ENCODE measurements at regions not wholly inside any gene's neighbourhood (a gene's known extent, or its start where the extent isn't known, plus 50 kb on each side); places are given as distances from the start of the nearest gene placed in this dataset.

DNA sequence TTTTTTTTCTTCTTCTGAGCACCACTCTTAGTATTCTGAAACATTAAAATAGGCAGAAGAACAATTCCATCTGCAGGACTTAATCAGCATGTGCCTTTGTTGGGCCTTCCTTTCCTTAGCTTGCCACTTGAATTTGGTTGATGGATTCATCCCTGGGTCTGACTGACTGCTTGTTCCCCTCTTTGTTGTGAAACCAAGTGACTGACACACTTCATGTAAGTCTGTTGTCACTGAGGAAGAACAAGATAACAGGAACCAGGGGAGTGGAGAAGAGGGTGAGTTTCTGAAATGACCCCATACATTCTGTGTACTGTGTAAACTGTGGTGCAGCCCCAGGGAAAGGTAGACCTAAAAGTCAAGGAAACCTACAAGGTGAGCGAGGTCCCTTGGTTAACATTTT, 188.7 kb upstream of the TBC1D5 start:
- TF ChIP-seq POLR2AphosphoS5 (IDR thresholded peaks at IDR 0.05) = no peak
- no peak for TF ChIP-seq POLR2A (IDR thresholded peaks at IDR 0.05)
- TF ChIP-seq, protein P1, sequence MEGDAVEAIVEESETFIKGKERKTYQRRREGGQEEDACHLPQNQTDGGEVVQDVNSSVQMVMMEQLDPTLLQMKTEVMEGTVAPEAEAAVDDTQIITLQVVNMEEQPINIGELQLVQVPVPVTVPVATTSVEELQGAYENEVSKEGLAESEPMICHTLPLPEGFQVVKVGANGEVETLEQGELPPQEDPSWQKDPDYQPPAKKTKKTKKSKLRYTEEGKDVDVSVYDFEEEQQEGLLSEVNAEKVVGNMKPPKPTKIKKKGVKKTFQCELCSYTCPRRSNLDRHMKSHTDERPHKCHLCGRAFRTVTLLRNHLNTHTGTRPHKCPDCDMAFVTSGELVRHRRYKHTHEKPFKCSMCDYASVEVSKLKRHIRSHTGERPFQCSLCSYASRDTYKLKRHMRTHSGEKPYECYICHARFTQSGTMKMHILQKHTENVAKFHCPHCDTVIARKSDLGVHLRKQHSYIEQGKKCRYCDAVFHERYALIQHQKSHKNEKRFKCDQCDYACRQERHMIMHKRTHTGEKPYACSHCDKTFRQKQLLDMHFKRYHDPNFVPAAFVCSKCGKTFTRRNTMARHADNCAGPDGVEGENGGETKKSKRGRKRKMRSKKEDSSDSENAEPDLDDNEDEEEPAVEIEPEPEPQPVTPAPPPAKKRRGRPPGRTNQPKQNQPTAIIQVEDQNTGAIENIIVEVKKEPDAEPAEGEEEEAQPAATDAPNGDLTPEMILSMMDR (IDR thresholded peaks at IDR 0.05) = no peak
- H3K9me3 ChIP-seq = no peaks in the 10 kb centered on the region
- no peak overlapping the region for H3K27ac ChIP-seq
- ATAC-seq (ENCODE audit: low FRiP score in 2 of 2) = no peak
- H3K36me3 ChIP-seq = no peaks in the 10 kb centered on the region
- no peaks in the 10 kb centered on the region for H3K27me3 ChIP-seq
- WGBS, 2 donors = 93 to 97% methylated on average over 1 of the region's 1 CpG
- no peak overlapping the region for H3K4me3 ChIP-seq
- no peak for DNase-seq
- no peaks in the 10 kb centered on the region for H3K4me1 ChIP-seq

DNA sequence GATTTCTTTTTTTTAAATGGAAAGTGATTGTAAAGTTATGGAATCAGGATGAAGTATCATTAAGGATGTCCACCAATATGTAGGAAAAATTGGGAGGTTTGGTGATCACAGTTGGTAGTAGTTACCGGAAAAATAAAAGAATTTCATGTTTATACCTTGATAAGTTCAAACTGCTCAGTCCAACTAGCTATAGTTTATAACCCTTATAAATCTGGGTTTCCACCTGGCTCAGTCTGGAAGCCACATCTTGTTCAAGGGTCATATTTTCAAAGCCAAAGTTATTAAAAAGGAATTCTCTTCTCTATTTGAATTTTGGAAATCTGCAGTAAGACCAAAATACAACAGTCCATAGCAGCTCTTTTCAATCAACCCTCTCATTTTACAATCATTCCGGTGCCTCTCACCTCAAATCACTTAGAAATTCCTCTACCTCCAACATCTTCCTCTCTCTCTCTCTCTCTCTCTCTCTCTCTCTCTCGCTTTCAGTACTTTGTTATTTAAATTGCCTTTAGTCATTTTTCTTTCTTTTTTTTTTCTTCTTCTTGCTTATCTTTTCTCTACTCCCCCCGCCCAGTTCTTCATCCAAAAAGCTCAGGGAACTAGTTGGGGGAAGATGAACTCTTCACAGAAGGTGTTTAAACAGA, 186.2 kb upstream of the TBC1D5 start:
- H3K27ac ChIP-seq = no peak overlapping the region
- H3K27me3 ChIP-seq = no peaks in the 10 kb centered on the region
- no peak for DNase-seq
- H3K36me3 ChIP-seq = no peaks in the 10 kb centered on the region
- WGBS, 2 donors = 86 to 89% methylated on average over 4 of the region's 4 CpGs
- no peaks in the 10 kb centered on the region for H3K9me3 ChIP-seq
- H3K4me3 ChIP-seq = no peak overlapping the region
- ATAC-seq (ENCODE audit: low FRiP score in 2 of 2) = no peak
- H3K4me1 ChIP-seq = no peaks in the 10 kb centered on the region
- no peak for TF ChIP-seq POLR2A (IDR thresholded peaks at IDR 0.05)
- TF ChIP-seq, protein P1 (IDR thresholded peaks at IDR 0.05) = no peak

DNA sequence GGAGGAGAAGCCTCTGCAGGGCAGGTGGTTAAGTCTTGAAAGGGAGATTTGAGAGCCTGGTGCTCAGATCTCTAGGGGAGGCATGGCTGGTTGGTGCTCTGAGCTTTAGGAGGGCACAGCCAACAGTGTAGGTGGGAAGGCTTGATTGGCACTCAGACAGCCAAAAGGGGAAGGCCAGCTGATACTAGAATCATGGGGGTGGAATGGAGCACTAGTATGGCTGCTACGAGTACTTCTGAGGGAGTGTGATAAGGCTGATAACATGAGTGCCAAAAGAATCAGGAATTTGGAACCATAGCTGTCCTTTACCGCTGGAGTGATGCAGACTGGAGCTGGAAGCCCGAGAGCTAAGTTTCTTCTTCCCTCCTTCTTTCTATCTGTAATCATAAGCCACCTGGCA, 184.6 kb upstream of the TBC1D5 start:
- no peak for DNase-seq
- Histone ChIP-seq H3K9me3 (no peaks in the 10 kb centered on the region), H3K27me3 (no peaks in the 10 kb centered on the region), H3K36me3 (no peaks in the 10 kb centered on the region), H3K4me3 (no peak overlapping the region), H3K27ac (no peak overlapping the region), H3K4me1 (no peaks in the 10 kb centered on the region)
- TF ChIP-seq POLR2A (IDR thresholded peaks at IDR 0.05) (no peak), EP300 (IDR thresholded peaks at IDR 0.05) (no peak), POLR2AphosphoS5 (IDR thresholded peaks at IDR 0.05) (no peak)
- TF ChIP-seq, protein P1 (IDR thresholded peaks at IDR 0.05) = no peak
- WGBS, 2 donors = 84 to 94% methylated on average over 3 of the region's 3 CpGs
- no peak for ATAC-seq (ENCODE audit: low FRiP score in 2 of 2)

DNA sequence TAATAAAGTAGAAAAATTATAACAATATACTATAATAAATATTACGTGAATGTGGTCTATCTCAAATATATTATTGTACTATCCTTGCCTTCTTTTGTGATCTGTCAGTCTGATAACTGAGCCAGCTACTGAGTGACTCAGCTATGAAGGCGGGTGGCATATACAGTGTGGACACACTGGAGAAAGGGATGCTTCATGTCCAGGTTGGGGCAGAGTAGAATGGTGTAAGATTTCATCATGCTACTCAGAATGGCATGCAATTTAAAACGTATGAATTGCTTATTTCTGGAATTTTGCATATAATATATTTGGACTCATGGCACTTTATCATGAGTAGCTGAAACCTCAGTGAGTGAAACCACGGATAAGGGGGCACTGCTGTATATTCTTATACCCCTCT, 172.9 kb upstream of the TBC1D5 start:
- ATAC-seq (ENCODE audit: low FRiP score in 2 of 2) (no peak), DNase-seq (no peak)
- Histone ChIP-seq H3K27me3 (no peaks in the 10 kb centered on the region), H3K4me1 (no peaks in the 10 kb centered on the region), H3K9me3 (no peaks in the 10 kb centered on the region), H3K4me3 (no peak overlapping the region), H3K36me3 (no peaks in the 10 kb centered on the region), H3K27ac (no peak overlapping the region)
- WGBS, 2 donors = 77 to 82% methylated on average over 4 of the region's 4 CpGs
- no peak for TF ChIP-seq POLR2AphosphoS5 (IDR thresholded peaks at IDR 0.05)
- TF ChIP-seq EP300 (IDR thresholded peaks at IDR 0.05) = no peak

DNA sequence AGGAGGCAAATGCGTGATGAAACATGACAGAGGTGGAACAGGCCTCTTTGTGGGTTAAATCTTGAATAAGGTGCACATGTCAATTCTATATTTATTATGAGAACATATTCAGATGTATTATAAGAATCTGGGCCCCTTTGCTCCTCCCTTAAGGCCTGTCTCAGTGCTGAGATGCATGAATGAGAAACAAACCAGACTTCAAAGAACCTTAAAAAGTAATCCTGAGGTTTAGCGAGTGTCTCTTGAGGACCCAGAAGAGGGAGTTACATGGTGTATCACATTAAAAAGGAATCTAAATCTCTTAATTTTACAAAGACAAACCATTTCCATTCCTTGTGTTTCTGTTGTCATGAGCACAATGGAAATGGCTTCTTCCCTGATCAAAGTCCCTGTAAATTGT, 170.9 kb upstream of the TBC1D5 start:
- WGBS, 2 donors = 83 to 90% methylated on average over 2 of the region's 2 CpGs
- H3K36me3 ChIP-seq = no peaks in the 10 kb centered on the region

More for the DNA sequence above, 170.9 kb upstream of the TBC1D5 start:
- no peaks in the 10 kb centered on the region for H3K9me3 ChIP-seq
- no peak for ATAC-seq (ENCODE audit: low FRiP score in 2 of 2)
- no peak for DNase-seq
- H3K4me1 ChIP-seq = no peaks in the 10 kb centered on the region
- H3K27me3 ChIP-seq = no peaks in the 10 kb centered on the region
- no peak for TF ChIP-seq POLR2AphosphoS5 (IDR thresholded peaks at IDR 0.05)
- no peak for TF ChIP-seq POLR2A (IDR thresholded peaks at IDR 0.05)
- no peak for TF ChIP-seq EP300 (IDR thresholded peaks at IDR 0.05)
- TF ChIP-seq, protein P1 (IDR thresholded peaks at IDR 0.05) = no peak
- H3K4me3 ChIP-seq = no peak overlapping the region
- H3K27ac ChIP-seq = no peak overlapping the region
